NCI-H1930 (cell line): ENCODE measurements at regions not wholly inside any gene's neighbourhood (a gene's known extent, or its start where the extent isn't known, plus 50 kb on each side); places are given as distances from the start of the nearest gene placed in this dataset.
"Not testable (repeated sequence)": the region's sequence is repeated elsewhere in the genome, so short reads cannot be mapped to it uniquely, and the experiment has no call there.

Experiments used
- DNase-seq, 2 experiments: peaks; one replicate each; lab custom pipeline; 2025; lab: John Stamatoyannopoulos, UW

GRCh38 chr18:30929718-30930117, 112.8 kb downstream of the DSC3 start:
- no peak for DNase-seq

DNA sequence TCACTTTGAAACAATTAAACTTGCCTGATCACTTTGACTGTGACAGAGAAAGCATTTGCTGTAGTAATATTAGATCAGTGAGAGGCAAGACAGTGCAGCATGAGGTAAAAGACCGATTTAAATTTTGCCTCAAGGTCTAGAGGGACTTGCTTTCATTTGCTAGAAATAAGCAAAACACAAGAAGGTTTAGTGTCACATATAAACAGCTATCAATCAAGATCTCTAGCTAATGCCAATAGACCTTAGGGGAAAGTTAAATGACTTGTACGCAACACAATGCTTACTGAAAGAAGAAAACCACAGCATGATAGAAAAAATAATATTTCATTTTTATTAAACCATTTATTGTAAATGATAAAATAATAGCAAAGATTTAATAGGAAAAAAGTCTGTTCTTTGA, 113.5 kb downstream of the DSC3 start:
- no peak for DNase-seq

DNA sequence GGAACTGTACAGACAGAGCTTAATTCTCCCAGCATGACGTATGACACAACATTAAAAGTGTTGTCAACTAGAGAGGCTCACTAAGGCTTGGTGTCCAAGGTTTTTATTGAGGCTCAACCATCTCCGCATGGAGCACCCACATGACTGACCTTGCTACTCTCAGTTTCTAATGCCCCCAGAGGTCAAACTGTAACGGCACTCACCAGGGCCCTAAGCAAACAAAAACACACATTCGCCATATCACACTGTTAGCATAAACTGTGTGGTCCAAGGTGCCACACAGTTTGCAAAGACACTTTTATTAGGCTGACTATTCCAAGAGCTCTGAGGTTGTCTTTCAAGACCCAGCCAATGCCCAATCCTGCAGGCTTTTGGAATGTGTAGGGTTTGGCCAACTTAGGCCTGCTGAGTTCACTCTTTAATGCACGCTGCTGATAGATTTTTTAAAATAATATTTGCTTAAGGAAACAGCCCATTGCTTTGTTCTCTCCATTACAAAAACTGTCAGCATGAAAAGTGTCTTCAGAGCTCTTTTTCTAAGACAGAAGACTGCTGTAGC, 114.9 kb downstream of the DSC3 start:
- DNase-seq = no peak

DNA sequence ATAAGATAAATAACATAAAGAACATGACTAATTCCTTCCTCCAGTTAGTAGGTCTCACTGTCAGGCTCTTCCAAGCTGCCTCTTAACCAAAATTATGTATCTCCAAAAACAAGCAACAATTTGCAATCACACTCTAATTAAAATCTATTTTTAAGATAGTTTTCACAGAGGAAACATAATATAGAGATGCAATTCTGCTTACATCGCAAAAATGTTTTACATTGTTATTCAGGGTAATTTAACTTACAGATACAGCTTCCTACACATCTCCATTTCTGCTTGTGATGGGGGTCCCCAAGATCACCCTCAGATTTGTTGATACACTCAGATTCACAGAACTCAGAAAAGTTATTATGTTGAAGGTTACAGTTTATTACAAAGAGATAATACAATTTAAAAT, 115.5 kb downstream of the DSC3 start:
- no peak for DNase-seq

DNA sequence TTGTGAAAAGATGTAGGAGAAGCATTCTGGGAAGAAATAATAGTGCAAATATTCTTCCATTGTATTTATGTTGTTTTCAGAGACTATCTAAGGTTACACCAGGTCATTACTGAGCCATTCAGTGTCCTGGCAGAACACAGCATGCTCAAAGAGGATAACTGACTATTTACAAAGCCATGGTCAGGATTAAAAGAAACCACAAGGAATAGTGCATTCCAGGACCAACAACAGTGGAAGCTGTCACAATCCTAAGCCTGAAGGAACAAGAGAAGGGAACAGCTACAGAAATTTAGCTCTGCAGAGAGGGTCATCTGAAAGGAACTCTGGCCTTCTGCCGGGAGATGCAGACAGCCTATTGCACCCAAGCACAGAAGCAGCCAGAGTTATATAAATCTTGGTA, 116.7 kb downstream of the DSC3 start:
- no peak for DNase-seq

DNA sequence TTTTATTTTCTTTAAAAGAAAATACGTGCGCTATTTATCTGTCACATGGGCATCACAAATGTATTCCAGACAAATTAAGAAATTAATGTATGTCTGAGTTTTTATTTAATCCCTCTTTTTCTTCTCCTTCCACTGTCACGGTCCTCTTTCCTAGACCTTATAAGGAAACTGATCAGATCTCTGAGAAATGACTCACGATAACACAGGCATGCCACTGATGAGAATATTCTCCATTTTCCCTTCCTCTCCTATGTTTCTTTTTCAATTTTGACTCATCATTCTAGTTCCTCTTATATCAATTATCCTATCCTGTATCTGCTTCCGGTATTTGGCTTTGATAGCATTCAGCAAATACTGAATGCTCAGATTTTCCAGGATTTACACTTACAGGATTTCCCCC, 121.8 kb downstream of the DSC3 start:
- no peak for DNase-seq

DNA sequence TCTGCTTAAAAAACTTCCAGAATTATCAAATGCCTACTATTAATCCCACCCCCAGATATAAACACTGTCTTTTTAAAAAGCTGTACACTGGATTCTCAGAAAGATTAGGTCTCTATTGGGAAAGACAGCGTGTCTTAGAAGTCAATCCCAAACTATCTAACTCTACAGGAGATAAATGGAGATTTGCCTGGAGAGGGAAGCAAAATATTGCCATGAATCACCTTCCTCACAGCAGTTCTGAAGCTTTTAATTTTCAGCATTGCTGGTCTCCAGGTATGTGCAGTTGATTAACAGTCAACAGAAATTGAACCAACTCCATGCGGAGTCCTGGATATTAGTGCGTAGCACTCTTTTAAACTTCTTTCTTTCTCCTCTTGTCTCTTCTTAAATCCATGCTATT, 122.2 kb downstream of the DSC3 start:
- DNase-seq = no peak

- no peak for DNase-seq
Measured at GRCh38 chr18:30917651-30918050, 124.9 kb downstream of the DSC3 start.

DNA sequence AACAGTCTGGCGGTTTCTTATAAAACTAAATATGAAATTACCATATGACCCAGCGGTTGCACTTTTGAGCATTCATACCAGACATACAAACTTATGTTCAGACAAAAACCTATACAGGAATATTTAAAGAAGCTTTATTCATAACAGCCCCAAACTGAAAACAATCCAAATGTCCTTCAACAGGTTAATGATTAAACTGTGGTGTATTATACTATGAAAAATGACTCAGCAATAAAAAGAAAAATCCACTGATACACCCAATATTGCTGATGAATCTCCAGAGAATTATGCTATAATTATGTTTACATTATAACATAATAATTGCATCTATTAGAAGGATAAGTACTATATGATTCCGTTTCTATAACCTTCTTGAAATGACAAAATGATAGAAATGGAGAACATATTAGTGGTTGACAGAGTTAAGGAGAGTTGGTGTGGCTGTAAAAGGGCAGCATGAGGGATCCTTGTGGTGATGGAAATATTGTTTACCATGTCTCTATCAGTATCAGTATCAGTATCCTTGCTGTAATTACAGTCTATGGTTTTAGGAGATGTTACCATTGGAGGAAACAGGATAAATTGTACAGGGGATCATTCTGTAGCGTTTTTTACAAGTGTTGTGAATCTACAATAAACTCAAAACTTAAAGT, 127.1 kb downstream of the DSC3 start:
- no peak for DNase-seq

DNA sequence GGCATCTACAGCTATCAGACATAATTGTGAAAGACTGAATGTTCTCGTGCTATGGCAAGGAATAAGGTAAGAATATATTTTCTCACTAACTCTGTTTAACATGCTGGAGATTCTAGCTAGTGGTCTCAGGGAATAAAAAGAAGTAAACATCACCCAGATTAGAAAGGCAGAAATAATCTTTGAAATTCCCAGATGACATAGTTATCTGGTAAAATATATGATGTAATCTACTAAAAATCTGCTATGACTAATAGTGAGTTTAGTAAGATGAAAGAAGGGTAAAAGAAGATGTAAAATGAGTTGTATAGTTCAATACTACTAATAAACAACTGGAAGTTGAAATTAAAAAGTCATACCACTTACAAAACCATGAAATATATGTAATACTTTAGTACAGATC, 134.2 kb downstream of the DSC3 start:
- no peak for DNase-seq

DNA sequence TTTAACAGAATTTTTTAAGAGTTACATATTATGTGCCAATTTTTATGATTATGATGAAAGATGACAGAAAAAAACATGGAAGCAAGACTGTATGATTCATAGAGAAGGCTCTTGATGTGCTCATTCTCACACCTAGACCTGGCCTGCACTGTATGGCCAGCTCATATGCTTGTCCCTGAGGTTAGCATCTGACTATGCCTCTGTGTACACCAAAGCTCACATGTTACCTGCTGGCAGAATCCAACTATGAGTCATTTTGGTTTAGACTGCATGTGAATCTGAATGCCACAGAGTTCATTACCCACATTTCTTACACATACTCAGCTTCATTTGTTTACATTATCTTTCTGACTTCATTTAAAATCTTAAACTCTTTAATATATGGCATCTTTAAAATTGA, 139.0 kb downstream of the DSC3 start:
- no peak for DNase-seq

DNA sequence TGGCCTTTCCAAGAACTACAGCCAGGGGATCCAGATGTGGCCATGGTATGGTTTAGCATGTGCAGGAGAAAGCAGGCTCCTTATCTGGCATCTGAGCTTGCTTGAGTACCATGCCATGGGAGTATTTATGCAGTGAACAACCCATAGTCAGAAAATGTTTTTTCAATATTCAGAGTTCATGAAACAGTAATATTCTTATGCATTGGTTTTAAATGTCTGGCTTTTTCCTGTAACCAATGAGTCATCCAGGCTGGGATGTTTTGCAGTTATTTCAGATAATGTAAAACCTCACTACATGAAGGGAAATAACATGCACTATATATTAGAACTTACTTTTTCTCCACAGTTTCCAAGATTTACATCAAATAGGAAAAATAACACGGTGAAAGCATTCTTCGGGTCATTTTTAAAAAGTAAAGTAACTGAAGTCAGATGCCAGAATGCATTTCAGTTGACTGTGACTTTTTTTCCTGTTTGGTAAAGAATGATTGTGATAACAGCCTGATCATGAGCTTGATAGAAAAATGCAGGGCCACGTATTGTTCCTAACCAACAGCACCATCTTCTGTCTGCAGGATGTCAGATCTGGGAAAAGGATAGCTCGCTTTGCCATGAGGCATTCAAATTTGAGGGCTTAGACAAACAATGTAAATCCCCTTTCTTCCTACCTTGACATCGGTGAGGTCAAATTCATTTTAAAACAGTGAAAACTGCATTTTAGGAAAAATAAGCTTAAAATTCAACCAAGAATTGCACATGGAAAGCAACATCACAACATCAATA, 152.8 kb downstream of the DSC3 start:
- peak in 1 of 2 experiments; percentile 10 for DNase-seq

DNA sequence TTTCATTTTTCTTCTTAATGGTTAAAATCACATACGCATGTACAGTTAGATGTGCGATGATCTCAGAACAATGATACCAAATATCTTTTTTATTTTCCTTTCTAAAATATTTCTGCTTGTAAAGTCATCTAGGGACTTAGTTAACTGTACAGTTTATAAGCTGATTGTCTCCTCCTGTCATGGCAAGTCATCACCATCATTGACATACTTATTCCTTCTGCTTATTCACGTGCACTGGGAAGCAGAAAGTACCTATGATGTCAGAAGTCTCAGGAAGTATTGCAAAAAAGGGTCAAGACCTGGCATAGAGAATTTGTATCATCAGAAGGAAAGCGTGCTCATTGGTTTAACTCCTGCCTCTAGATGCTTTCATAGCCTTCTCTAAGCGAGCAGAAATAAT, 154.2 kb downstream of the DSC3 start:
- no peak for DNase-seq

- no peak for DNase-seq
Measured at GRCh38 chr18:30886998-30887397, 155.5 kb downstream of the DSC3 start.

GRCh38 chr18:30870466-30870865, 172.1 kb downstream of the DSC3 start:
- no peak for DNase-seq

DNA sequence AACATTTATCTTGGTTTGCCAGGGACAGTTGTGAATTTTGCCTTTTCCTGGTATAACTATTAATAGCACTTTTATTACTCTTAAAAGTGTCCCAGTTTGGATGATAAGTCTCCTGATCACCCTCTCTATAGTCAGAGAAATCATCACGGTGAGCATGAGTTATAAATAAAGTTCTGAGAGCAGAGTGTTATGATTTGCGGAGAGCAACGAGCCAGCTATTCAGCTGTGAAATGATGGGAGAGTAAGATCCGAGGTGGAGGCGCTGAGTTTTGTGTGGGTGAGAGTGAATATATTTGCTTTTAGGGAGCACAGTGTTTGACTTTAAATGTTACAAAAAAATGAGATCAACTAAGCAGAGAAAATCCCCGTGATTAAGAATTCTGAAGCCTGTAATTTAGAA, 179.6 kb downstream of the DSC3 start:
- DNase-seq = no peak

- DNase-seq = no peak
Measured at GRCh38 chr18:30860741-30861140, 181.8 kb downstream of the DSC3 start.

- peak in 1 of 2 experiments; percentile 13 for DNase-seq
Measured at GRCh38 chr18:30859036-30859435, 183.5 kb downstream of the DSC3 start.

GRCh38 chr18:30858560-30858959, 184.0 kb downstream of the DSC3 start:
- DNase-seq = no peak

DNA sequence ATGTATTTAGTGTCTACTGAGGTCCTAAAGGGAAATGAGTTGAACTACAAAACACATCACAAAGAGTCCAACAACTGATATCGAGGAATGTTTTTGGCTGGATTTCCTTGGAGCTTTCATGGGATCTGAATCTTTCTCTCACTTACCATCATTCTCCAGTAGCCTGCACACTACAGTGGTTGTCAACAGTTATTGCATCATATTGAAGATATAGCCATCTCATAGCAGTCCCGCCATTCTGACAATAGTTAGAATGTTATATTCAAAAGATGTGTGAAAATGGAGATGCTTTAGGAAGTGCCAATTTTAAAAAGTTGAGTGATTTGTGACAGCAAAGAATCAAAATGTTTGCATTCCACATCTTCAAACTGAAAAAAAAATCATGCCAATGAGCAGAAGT, 186.8 kb downstream of the DSC3 start:
- no peak for DNase-seq

DNA sequence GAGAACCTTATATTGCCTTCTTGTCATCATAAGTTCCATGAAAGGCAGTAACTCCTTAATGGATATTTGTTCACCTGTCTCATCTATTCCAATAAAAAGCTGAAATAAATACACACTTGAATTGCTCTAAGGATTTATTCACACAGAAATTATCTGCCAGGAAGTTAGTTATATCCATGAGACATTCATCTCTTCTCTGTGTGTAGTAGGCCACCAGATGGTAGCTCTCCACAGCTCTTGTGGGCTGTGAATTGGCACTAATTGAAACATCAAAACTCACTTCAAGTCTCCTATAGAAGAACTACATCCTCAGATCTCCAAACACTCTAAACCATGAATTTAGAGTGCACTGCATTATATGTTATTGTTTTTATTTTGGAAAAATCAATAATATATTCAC, 189.6 kb downstream of the DSC3 start:
- DNase-seq = peak; percentile 74 to 80

DNA sequence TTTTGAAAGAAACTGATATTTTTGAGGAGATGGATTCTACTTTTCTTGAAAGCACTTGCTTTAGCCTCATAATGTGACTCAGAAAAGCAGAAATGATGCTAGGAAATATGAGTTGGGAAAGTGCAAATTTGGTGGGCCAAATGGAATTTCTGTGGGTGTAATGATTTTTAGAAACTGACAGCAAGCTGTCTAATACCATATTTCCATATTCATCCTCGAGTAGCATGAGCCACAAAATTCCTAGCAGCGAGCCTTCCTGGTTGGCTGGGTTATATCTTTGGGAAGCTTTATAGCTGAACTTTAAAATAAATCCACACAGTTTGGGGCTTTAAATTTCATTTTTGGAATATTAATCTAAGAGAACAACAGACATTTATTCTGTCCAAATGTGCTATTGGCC, 190.0 kb downstream of the DSC3 start:
- no peak for DNase-seq

DNA sequence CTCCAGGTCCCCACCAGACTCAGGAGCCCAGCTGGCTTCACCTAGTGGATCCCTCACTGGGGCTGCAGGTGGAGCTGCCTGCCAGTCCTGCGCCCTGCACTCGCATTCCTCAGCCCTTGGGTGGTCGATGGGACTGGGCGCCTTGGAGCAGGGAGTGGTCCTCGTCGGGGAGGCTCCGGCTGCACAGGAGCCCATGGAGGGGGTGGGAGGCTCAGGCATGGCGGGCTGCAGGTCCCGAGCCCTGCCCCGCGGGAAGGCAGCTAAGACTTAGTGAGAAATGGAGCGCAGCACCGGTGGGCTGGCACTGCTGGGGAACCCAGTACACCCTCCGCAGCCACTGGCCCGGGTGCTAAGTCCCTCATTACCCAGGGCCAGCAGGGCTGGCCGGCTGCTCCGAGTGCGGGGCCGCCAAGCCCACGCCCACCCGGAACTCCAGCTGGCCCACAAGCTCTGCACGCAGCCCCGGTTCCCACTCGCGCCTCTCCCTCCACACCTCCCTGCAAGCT, 203.4 kb downstream of the DSC3 start:
- DNase-seq = not testable (repeated sequence)
